H1 (cell line): ENCODE measurements at regions not wholly inside any gene's neighbourhood (a gene's known extent, or its start where the extent isn't known, plus 50 kb on each side); places are given as distances from the start of the nearest gene placed in this dataset.

Source experiments
- CTCF ChIA-PET: fragments of 300-600 bp; sonication (Branson Sonifier 250); formaldehyde crosslinking; loops from one replicate; lab custom pipeline; 2021; ENCODE audit not compliant: partially characterized antibody; lab: Charles Lee
- POLR2A ChIA-PET: fragments of 300-600 bp; sonication (Branson Sonifier 250); formaldehyde crosslinking; loops from one replicate; lab custom pipeline; 2021; ENCODE audit warnings: inconsistent platforms; ENCODE audit not compliant: partially characterized antibody; lab: Charles Lee
- DNase-seq, 2 experiments: peaks; one replicate each; pipeline versions ENCODE4 v3.0.0 to v3.0.0-alpha.2; 2010 to 2022; ENCODE audit warnings: low spot score in 2 of 2, low read depth in 1 of 2, mixed read lengths in 1 of 2
- FAIRE-seq: peaks from 2 replicates; lab custom pipeline; 2011; peaks lifted over from hg19 to GRCh38; lab: Jason Lieb, UNC
- H2AFZ ChIP-seq: 2 replicates; pipeline ENCODE4 v1.8.1; 2012; ENCODE audit warnings: low read length, inconsistent platforms
- H2AK5ac ChIP-seq: 2 replicates; pipeline ENCODE4 v1.6.1; 2013; ENCODE audit warnings: low read depth, low read length
- H2BK120ac ChIP-seq: replicated peaks from 2 replicates; pipeline ENCODE3; 2013; ENCODE audit warnings: low read depth, low read length, inconsistent platforms
- H2BK12ac ChIP-seq: 2 replicates; pipeline ENCODE4 v1.6.1; 2013; ENCODE audit warnings: low read depth, low read length
- H2BK15ac ChIP-seq: 2 replicates; pipeline ENCODE4 v1.6.1; 2013; ENCODE audit warnings: low read length
- H2BK20ac ChIP-seq: 2 replicates; pipeline ENCODE4 v1.6.1; 2013; ENCODE audit warnings: low read length
- H2BK5ac ChIP-seq: 2 replicates; pipeline ENCODE4 v1.6.1; 2013; ENCODE audit warnings: low read depth, low read length
- H3K14ac ChIP-seq: 2 replicates; pipeline ENCODE4 v1.6.1; 2013; ENCODE audit warnings: inconsistent platforms; ENCODE audit not compliant: insufficient read length
- H3K18ac ChIP-seq: 2 replicates; pipeline ENCODE4 v1.6.1; 2013; ENCODE audit warnings: low read length; ENCODE audit errors: extremely low read depth
- H3K23ac ChIP-seq: 2 replicates; pipeline ENCODE4 v1.6.1; 2013; ENCODE audit warnings: inconsistent platforms; ENCODE audit not compliant: insufficient read length
- H3K23me2 ChIP-seq: 2 replicates; pipeline ENCODE4 v1.6.1; 2013; ENCODE audit warnings: low read depth, low read length
- H3K27ac ChIP-seq: 2 replicates; pipeline ENCODE4 v1.6.1; 2011; ENCODE audit warnings: low read depth, low read length, inconsistent platforms
- H3K27me3 ChIP-seq, 4 experiments: replicated peaks in 1 of 4; 1 replicate in 1 of 4; 2 replicates in 3 of 4; pipeline versions ENCODE4 v1.6.1 to v1.8.1; 2011 to 2013; ENCODE audit warnings: low read length in 3 of 4, mild to moderate bottlenecking in 3 of 4, inconsistent platforms in 2 of 4, mixed read lengths in 2 of 4, moderate library complexity in 1 of 4; ENCODE audit not compliant: control insufficient read depth in 3 of 4, insufficient read depth in 3 of 4; ENCODE audit errors: extremely low read depth in 1 of 4
- H3K36me3 ChIP-seq, 4 experiments: 2 replicates each; pipeline versions ENCODE4 v1.6.1 to v1.8.1; 2011 to 2013; ENCODE audit warnings: mild to moderate bottlenecking in 4 of 4, low read length in 3 of 4, moderate library complexity in 2 of 4, control low read depth in 1 of 4, inconsistent platforms in 1 of 4; ENCODE audit not compliant: insufficient read depth in 4 of 4, control insufficient read depth in 2 of 4
- H3K4ac ChIP-seq: replicated peaks from 2 replicates; pipeline ENCODE3; 2013; ENCODE audit warnings: low read length, low read depth, mixed read lengths, inconsistent platforms; ENCODE audit not compliant: insufficient read length
- H3K4me1 ChIP-seq, 4 experiments: replicated peaks in 1 of 4; 1 replicate in 1 of 4; 2 replicates in 3 of 4; pipeline versions ENCODE4 v1.6.1 to v1.8.1; 2011 to 2013; ENCODE audit warnings: low read length in 3 of 4, inconsistent platforms in 2 of 4, mixed read lengths in 1 of 4; ENCODE audit not compliant: insufficient read depth in 4 of 4, control insufficient read depth in 3 of 4
- H3K4me2 ChIP-seq, 2 experiments: 2 replicates each; pipeline versions ENCODE4 v1.6.1 to v1.8.1; 2011 to 2013; ENCODE audit warnings: low read depth in 2 of 2, low read length in 2 of 2, control low read depth in 1 of 2, inconsistent platforms in 1 of 2, mild to moderate bottlenecking in 1 of 2; ENCODE audit not compliant: insufficient read depth in 1 of 2
- H3K4me3 ChIP-seq, 4 experiments: fragments of 200-600, 300-600 bp in 1 of 4; sonication (generic), shearing (Covaris generic), sonication (Bioruptor Twin) in 1 of 4; 2 replicates each; pipeline versions ENCODE4 v1.5.1 to v1.8.1; 2011 to 2016; ENCODE audit warnings: low read length in 4 of 4, low read depth in 3 of 4, control low read depth in 2 of 4, inconsistent platforms in 2 of 4, mild to moderate bottlenecking in 2 of 4, mixed read lengths in 1 of 4, moderate library complexity in 1 of 4; ENCODE audit not compliant: insufficient read depth in 2 of 4; ENCODE audit errors: extremely low read depth in 1 of 4
- H3K56ac ChIP-seq: replicated peaks from 2 replicates; pipeline ENCODE3; 2013; ENCODE audit warnings: low read depth, mild to moderate bottlenecking, mixed read lengths, low read length, inconsistent platforms; ENCODE audit not compliant: insufficient read length
- H3K79me1 ChIP-seq: 2 replicates; pipeline ENCODE4 v1.6.1; 2013; ENCODE audit warnings: low read depth, low read length, control low read depth
- H3K79me2 ChIP-seq, 2 experiments: 2 replicates each; pipeline versions ENCODE4 v1.6.1 to v1.8.1; 2012 to 2013; ENCODE audit warnings: low read length in 2 of 2, mild to moderate bottlenecking in 2 of 2, inconsistent platforms in 1 of 2; ENCODE audit not compliant: insufficient read depth in 2 of 2, control insufficient read depth in 1 of 2
- H3K9ac ChIP-seq, 4 experiments: replicated peaks in 1 of 4; 1 replicate in 1 of 4; 2 replicates in 3 of 4; pipeline versions ENCODE4 v1.6.1 to v1.8.1; 2011 to 2013; ENCODE audit warnings: low read depth in 3 of 4, low read length in 3 of 4, control low read depth in 2 of 4, mild to moderate bottlenecking in 2 of 4, moderate library complexity in 2 of 4, inconsistent platforms in 1 of 4; ENCODE audit errors: extremely low read depth in 1 of 4
- H3K9me3 ChIP-seq, 2 experiments: 2 replicates each; pipeline versions ENCODE4 v1.6.1 to v1.8.1; 2012 to 2013; ENCODE audit warnings: mild to moderate bottlenecking in 2 of 2, moderate library complexity in 2 of 2, control low read depth in 1 of 2, inconsistent platforms in 1 of 2, low read depth in 1 of 2, low read length in 1 of 2, mixed read lengths in 1 of 2; ENCODE audit not compliant: insufficient read depth in 2 of 2
- H4K20me1 ChIP-seq, 2 experiments: replicated peaks in 1 of 2; 2 replicates each; pipeline versions ENCODE3 to v1.8.1; 2011 to 2013; ENCODE audit warnings: inconsistent platforms in 2 of 2, low read length in 2 of 2, mild to moderate bottlenecking in 1 of 2; ENCODE audit not compliant: insufficient read depth in 2 of 2, control insufficient read depth in 1 of 2
- H4K5ac ChIP-seq: 2 replicates; pipeline ENCODE4 v1.6.1; 2013; ENCODE audit warnings: low read length, low read depth, mixed read lengths, inconsistent platforms; ENCODE audit not compliant: insufficient read length
- H4K8ac ChIP-seq: 2 replicates; pipeline ENCODE4 v1.8.0; 2013; ENCODE audit warnings: mild to moderate bottlenecking, moderate library complexity, low read length, inconsistent platforms; ENCODE audit not compliant: insufficient read depth; ENCODE audit errors: extremely low read depth
- H4K91ac ChIP-seq: replicated peaks from 2 replicates; pipeline ENCODE3; 2013; ENCODE audit warnings: low read length, mixed read lengths, inconsistent platforms; ENCODE audit not compliant: insufficient read length
- BRCA1 ChIP-seq: IDR thresholded peaks from 2 replicates; pipeline ENCODE4 v1.6.1; 2012; ENCODE audit warnings: low read depth, low read length, improper control_type of control experiment
- CBX5 ChIP-seq: fragments of 300-800, 300-1000 bp; sonication (generic); IDR thresholded peaks from 2 replicates; pipeline ENCODE4 v1.7.1; 2016; ENCODE audit warnings: antibody characterized with exemption, low read length, low read depth
- CHD1 ChIP-seq: IDR thresholded peaks from 2 replicates; pipeline ENCODE4 v1.6.1; 2012; ENCODE audit warnings: low read depth, low read length, improper control_type of control experiment
- CHD2 ChIP-seq: IDR thresholded peaks from 2 replicates; pipeline ENCODE4 v1.6.1; 2012; ENCODE audit warnings: low read length, improper control_type of control experiment
- EGR1 ChIP-seq: IDR thresholded peaks from 2 replicates; pipeline ENCODE4 v1.6.1; 2011; ENCODE audit warnings: low read depth, low read length, borderline replicate concordance
- HDAC2 ChIP-seq, 2 experiments: fragments of 300-600 bp in 1 of 2; sonication (generic) in 1 of 2; IDR thresholded peaks; 2 replicates each; pipeline ENCODE4 v1.6.1; 2011 to 2012; ENCODE audit warnings: low read depth in 2 of 2, low read length in 2 of 2, mild to moderate bottlenecking in 2 of 2, moderate library complexity in 2 of 2, borderline replicate concordance in 1 of 2, inconsistent platforms in 1 of 2
- JUN ChIP-seq: IDR thresholded peaks from 2 replicates; pipeline ENCODE4 v1.6.1; 2011; ENCODE audit warnings: low read depth, mild to moderate bottlenecking, improper control_type of control experiment, low read length
- KDM4A ChIP-seq: IDR thresholded peaks from one replicate; pipeline ENCODE4 v1.7.1; 2012; ENCODE audit warnings: low read depth, mild to moderate bottlenecking, moderate library complexity, low read length, inconsistent platforms; ENCODE audit not compliant: severe bottlenecking
- POLR2A ChIP-seq, 2 experiments: IDR thresholded peaks; 1 replicate in 1 of 2; 2 replicates in 1 of 2; pipeline ENCODE4 v1.6.1; 2011; ENCODE audit warnings: low read depth in 2 of 2, low read length in 2 of 2, mild to moderate bottlenecking in 2 of 2; ENCODE audit errors: control extremely low read depth in 1 of 2
- POU5F1 ChIP-seq: IDR thresholded peaks from 2 replicates; pipeline ENCODE4 v1.6.1; 2011; ENCODE audit warnings: low read depth, mild to moderate bottlenecking, low read length, moderate library complexity
- SIN3A ChIP-seq, 2 experiments: IDR thresholded peaks in 1 of 2; conservative IDR thresholded peaks in 1 of 2; 2 replicates each; pipeline ENCODE4 v1.6.1; 2011 to 2012; ENCODE audit warnings: low read length in 2 of 2, improper control_type of control experiment in 1 of 2, low read depth in 1 of 2, mild to moderate bottlenecking in 1 of 2
- SIX5 ChIP-seq: IDR thresholded peaks from 2 replicates; pipeline ENCODE4 v1.6.1; 2011; ENCODE audit warnings: mild to moderate bottlenecking, low read depth, low read length
- SUZ12 ChIP-seq: fragments of 200-600 bp; sonication (generic); IDR thresholded peaks from 2 replicates; pipeline ENCODE4 v1.6.1; 2012; ENCODE audit warnings: mild to moderate bottlenecking, inconsistent platforms, low read length, moderate library complexity, mixed read lengths
- TAF7 ChIP-seq: optimal IDR thresholded peaks from 2 replicates; pipeline ENCODE3; 2011; ENCODE audit warnings: low read depth, mild to moderate bottlenecking, inconsistent platforms, low read length, moderate library complexity, borderline replicate concordance
- WGBS, 2 experiments: shearing (Covaris generic) in 1 of 2; methylation state at CpG; one replicate each; pipeline versions ENCODE4 v1.1.6 to v1.1.7; 2013 to 2015; ENCODE audit warnings: low lambda C conversion rate in 2 of 2, mixed read lengths in 2 of 2, inconsistent platforms in 1 of 2, low coverage in 1 of 2, missing lambda C conversion rate in 1 of 2; ENCODE audit not compliant: insufficient replicate concordance in 2 of 2, insufficient coverage in 1 of 2, insufficient read length in 1 of 2; ENCODE audit errors: extremely low coverage in 1 of 2, missing lambda C conversion rate in 1 of 2; 5-methylcytosine and 5-hydroxymethylcytosine counted together
- TF ChIP-seq, protein P1 (sequence below): IDR thresholded peaks from 2 replicates; pipeline ENCODE4 v1.6.1; 2012; ENCODE audit warnings: inconsistent platforms

DNA sequence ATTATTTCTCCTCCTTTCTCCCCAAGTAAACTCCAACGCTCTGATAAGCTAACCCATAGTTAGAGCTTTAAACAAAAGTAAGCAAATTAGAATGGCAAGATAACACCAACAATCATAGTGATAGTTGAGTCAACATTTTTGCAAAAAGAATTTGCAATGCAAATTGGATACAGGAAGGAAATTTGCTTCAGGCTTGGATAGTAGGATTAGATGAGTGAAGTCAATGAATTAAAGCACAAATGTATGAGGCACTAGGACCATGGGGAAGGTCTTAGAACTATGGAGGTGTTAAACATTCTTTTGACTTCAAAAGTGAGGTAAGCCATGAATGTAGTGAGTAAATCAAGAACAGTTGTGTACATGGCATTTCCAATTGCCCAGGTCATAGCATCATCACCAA is 289.8 kb upstream of the GRAMD2B start:
- H2BK12ac ChIP-seq, result no peak overlapping the region
- no peak overlapping the region for H3K14ac ChIP-seq
- H3K36me3 ChIP-seq, result no peaks in the 10 kb centered on the region
- H4K5ac ChIP-seq, result no peak overlapping the region
- H3K4me1 ChIP-seq, result peaks cover 0 to 2% (median 0%) of the 10 kb centered on the region in 4 experiments; a peak in 1 of 7 replicates
- H3K9ac ChIP-seq, result no peak overlapping the region
- H3K4me2 ChIP-seq, result no peak overlapping the region
- no peak overlapping the region for H3K23ac ChIP-seq
- H3K18ac ChIP-seq, result no peak overlapping the region
- 91% methylated on average over 1 of the region's 1 CpG; no CpG with 5 or more reads in 1 of the 2 experiments for WGBS, 2 experiments
- H2BK120ac ChIP-seq, result no peak overlapping the region
- H4K8ac ChIP-seq, result no peak overlapping the region
- no peaks in the 10 kb centered on the region for H3K27me3 ChIP-seq
- DNase-seq, result no peak
- H3K23me2 ChIP-seq, result no peaks in the 10 kb centered on the region
- H2AK5ac ChIP-seq, result no peak overlapping the region
- H2BK5ac ChIP-seq, result no peak overlapping the region
- H4K91ac ChIP-seq, result no peak overlapping the region
- H2BK15ac ChIP-seq, result no peak overlapping the region
- POLR2A ChIA-PET, result no interaction called here
- H3K4me3 ChIP-seq, result no peak overlapping the region
- no peak overlapping the region for H2AFZ ChIP-seq
- H3K79me1 ChIP-seq, result no peaks in the 10 kb centered on the region
- H3K4ac ChIP-seq, result no peak overlapping the region
- FAIRE-seq, result no peak
- no peak overlapping the region for H3K56ac ChIP-seq
- no peaks in the 10 kb centered on the region for H4K20me1 ChIP-seq
- no peak overlapping the region for H2BK20ac ChIP-seq
- CTCF ChIA-PET, result no interaction called here
- H3K9me3 ChIP-seq, result no peaks in the 10 kb centered on the region
- no peak overlapping the region for H3K27ac ChIP-seq
- H3K79me2 ChIP-seq, result no peaks in the 10 kb centered on the region
- TF ChIP-seq HDAC2 (IDR thresholded peaks at IDR 0.05; ENCODE audit: borderline replicate concordance in 1 of 2, low read depth in 2 of 2, low read length in 2 of 2), result no peak
- TF ChIP-seq CBX5, result no peak
- TF ChIP-seq SIN3A (conservative IDR thresholded peaks at IDR 0.05 in 1 of 2, IDR thresholded peaks at IDR 0.05 in 1 of 2; ENCODE audit: low read depth in 1 of 2, low read length in 2 of 2), result no peak
- TF ChIP-seq EGR1, result no peak
- no peak for TF ChIP-seq POU5F1
- TF ChIP-seq CHD2, result no peak
- TF ChIP-seq SIX5, result no peak
- TF ChIP-seq JUN, result no peak
- no peak for TF ChIP-seq BRCA1
- no peak for TF ChIP-seq POLR2A (IDR thresholded peaks at IDR 0.05; ENCODE audit: control extremely low read depth in 1 of 2, low read depth in 2 of 2, low read length in 2 of 2)
- TF ChIP-seq KDM4A, result no peak
- TF ChIP-seq, protein P1, sequence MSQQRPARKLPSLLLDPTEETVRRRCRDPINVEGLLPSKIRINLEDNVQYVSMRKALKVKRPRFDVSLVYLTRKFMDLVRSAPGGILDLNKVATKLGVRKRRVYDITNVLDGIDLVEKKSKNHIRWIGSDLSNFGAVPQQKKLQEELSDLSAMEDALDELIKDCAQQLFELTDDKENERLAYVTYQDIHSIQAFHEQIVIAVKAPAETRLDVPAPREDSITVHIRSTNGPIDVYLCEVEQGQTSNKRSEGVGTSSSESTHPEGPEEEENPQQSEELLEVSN, result no peak
- TF ChIP-seq CHD1, result no peak
- no peak for TF ChIP-seq TAF7
- no peak for TF ChIP-seq SUZ12
